ENCODE measurements at regions not wholly inside any gene's neighbourhood (a gene's known extent, or its start where the extent isn't known, plus 50 kb on each side); places are given as distances from the start of the nearest gene placed in this dataset.

DNA sequence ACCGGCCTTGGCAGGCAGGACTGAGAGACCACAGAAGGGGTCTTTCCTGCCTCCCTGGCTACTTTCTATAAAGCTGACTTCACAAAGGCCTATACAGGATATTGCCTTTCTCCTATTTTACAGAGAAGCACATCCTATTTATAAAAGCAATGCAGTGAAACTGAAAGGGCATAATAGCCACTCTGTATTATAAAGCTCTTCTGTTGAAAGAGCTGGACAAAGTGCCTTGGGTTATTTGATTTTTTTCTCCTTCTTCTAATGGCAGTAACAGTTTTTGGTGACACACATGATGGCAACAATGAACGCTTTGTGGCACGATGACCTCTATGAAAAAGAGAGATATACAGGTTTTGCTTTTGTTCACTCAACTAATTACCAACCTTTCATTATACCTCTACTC is 281.1 kb downstream of the ZNF516 start:
- ATAC-seq = no peak
- no peaks in the 10 kb centered on the region for H3K4me1 ChIP-seq
- no peak overlapping the region for H3K4me3 ChIP-seq
- H3K9me3 ChIP-seq = no peaks in the 10 kb centered on the region
- intact Hi-C loops (cut with DNase I) = no loop called here
- DNase-seq = no peak
- no peaks in the 10 kb centered on the region for H3K36me3 ChIP-seq
- TF ChIP-seq, protein P1, sequence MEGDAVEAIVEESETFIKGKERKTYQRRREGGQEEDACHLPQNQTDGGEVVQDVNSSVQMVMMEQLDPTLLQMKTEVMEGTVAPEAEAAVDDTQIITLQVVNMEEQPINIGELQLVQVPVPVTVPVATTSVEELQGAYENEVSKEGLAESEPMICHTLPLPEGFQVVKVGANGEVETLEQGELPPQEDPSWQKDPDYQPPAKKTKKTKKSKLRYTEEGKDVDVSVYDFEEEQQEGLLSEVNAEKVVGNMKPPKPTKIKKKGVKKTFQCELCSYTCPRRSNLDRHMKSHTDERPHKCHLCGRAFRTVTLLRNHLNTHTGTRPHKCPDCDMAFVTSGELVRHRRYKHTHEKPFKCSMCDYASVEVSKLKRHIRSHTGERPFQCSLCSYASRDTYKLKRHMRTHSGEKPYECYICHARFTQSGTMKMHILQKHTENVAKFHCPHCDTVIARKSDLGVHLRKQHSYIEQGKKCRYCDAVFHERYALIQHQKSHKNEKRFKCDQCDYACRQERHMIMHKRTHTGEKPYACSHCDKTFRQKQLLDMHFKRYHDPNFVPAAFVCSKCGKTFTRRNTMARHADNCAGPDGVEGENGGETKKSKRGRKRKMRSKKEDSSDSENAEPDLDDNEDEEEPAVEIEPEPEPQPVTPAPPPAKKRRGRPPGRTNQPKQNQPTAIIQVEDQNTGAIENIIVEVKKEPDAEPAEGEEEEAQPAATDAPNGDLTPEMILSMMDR (IDR thresholded peaks at IDR 0.05) = no peak
- no peaks in the 10 kb centered on the region for H3K27me3 ChIP-seq (ENCODE audit: low read depth)
- no peak overlapping the region for H3K27ac ChIP-seq

DNA sequence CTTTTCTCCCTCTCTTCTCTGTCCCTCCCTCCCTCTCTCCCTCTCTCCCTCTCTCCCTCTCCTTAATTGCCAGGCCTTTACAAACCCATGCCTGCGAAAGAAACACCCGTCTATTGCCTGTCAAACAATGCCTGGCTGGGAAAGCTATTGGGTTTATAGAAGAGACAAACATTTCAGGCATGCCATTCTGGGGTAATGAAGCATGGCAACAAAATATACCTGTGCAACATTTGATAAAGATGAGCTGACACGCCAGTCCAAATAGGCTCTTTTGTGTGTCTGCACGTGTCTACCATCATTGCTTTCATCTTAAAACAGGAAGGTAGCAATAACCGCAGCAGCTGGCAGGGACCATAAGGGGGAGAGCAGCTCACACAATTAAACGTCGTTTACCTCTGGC is 282.1 kb downstream of the ZNF516 start:
- no peaks in the 10 kb centered on the region for H3K9me3 ChIP-seq
- no peak overlapping the region for H3K4me3 ChIP-seq
- ATAC-seq (no peak), DNase-seq (no peak)
- TF ChIP-seq, protein P1 (IDR thresholded peaks at IDR 0.05) = no peak
- H3K4me1 ChIP-seq = no peaks in the 10 kb centered on the region
- no peaks in the 10 kb centered on the region for H3K36me3 ChIP-seq
- no peaks in the 10 kb centered on the region for H3K27me3 ChIP-seq (ENCODE audit: low read depth)
- intact Hi-C loops (cut with DNase I) = no loop called here
- no peak overlapping the region for H3K27ac ChIP-seq

DNA sequence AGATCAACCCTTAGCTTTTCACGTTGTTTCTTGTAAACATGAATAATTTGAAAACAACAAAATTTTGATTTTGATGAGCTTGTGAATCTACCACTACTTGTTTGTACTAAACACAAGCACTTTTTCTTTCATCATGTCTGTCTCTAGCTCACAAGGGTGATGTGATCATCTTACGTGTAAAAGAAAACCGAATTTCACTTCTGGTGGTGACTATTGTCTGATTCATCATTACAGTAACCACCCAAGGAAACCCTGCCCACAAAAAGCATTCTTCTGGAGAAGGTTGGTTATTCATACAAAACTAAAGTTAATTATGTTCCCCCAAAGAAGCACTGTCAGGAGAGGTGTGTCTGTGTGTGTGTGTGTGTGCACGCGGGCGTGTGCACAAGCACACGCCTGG is 285.4 kb downstream of the ZNF516 start:
- H3K9me3 ChIP-seq = no peaks in the 10 kb centered on the region
- no peaks in the 10 kb centered on the region for H3K4me1 ChIP-seq
- no peaks in the 10 kb centered on the region for H3K36me3 ChIP-seq
- TF ChIP-seq, protein P1 (IDR thresholded peaks at IDR 0.05) = no peak
- H3K4me3 ChIP-seq = no peak overlapping the region
- intact Hi-C loops (cut with DNase I) = no loop called here
- no peaks in the 10 kb centered on the region for H3K27me3 ChIP-seq (ENCODE audit: low read depth)
- no peak overlapping the region for H3K27ac ChIP-seq
- no peak for ATAC-seq
- DNase-seq = no peak

DNA sequence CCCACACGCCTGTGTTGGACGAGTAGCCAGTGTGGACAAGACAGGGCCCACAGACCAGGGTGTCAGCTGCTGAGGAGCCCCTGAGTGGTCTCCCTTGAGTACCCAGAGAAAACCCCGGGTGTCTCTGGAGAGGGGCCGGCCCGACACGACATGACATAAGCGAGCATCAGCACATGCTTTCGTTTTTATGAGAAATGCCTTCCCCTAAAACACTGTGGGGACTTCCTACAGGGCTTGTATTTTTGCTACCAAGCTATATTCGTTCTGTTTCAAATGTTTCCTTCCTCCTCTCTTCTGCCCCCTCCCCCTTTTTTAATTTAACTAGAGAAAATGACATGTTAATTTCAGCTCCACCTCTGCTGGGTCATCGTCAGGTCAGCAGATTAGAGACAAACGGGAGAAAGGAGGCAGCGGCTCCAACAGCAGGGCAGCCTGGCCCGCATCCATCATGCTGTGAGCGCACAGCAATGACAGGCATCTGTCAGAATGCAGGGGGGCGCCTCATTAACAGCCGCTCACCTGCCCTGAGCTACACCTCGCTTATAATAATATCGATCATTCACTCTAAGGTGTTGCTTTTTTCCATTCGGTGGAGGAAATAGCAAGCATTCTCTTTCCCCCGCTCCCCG is 286.2 kb downstream of the ZNF516 start:
- DNase-seq (no peak), ATAC-seq (no peak)
- H3K27ac ChIP-seq = no peak overlapping the region
- intact Hi-C loops (cut with DNase I) = no loop called here
- no peaks in the 10 kb centered on the region for H3K4me1 ChIP-seq
- H3K4me3 ChIP-seq = peak overlapping the region; percentile 17
- H3K27me3 ChIP-seq (ENCODE audit: low read depth) = no peaks in the 10 kb centered on the region
- TF ChIP-seq, protein P1 (IDR thresholded peaks at IDR 0.05) = no peak
- H3K9me3 ChIP-seq = no peaks in the 10 kb centered on the region
- no peaks in the 10 kb centered on the region for H3K36me3 ChIP-seq

DNA sequence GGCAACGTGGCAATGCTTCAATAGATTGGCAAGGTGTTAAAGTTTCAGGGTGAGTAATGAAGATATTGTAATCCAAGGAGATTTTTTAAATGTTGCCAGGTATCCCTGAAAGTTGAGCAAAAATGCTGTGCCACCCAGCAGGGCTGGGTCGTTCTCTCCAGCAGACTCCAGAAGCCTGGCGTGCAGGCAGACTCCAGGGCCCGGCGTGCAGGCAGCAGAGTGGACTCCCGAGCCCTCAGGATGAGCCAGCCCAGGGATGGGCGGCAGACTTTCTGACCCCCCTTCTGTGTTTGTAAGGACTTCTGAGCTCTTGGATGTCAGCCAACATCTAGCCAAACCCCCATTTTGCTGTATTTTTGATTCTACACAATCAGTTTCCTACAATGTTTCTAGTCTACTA is 289.1 kb downstream of the ZNF516 start:
- H3K4me1 ChIP-seq = no peaks in the 10 kb centered on the region
- TF ChIP-seq, protein P1 (IDR thresholded peaks at IDR 0.05) = no peak
- intact Hi-C loops (cut with DNase I) = no loop called here
- no peaks in the 10 kb centered on the region for H3K9me3 ChIP-seq
- DNase-seq (no peak), ATAC-seq (no peak)
- H3K27ac ChIP-seq = no peak overlapping the region
- no peaks in the 10 kb centered on the region for H3K36me3 ChIP-seq
- H3K4me3 ChIP-seq = no peak overlapping the region
- H3K27me3 ChIP-seq (ENCODE audit: low read depth) = no peaks in the 10 kb centered on the region

All from lower lobe of right lung (tissue), 2 donors.